Hematopoietic multipotent progenitor cell treated with erythropoietin and hydrocortisone succinate and interleukin-3 and kit ligand, for 4 days (in vitro differentiated cells): ENCODE measurements at regions not wholly inside any gene's neighbourhood (a gene's known extent, or its start where the extent isn't known, plus 50 kb on each side); places are given as distances from the start of the nearest gene placed in this dataset.
"Not testable (repeated sequence)": the region's sequence is repeated elsewhere in the genome, so short reads cannot be mapped to it uniquely, and the experiment has no call there.

ENCODE experiments used
- DNase-seq: peaks from one replicate; pipeline ENCODE4 v3.0.0-alpha.2; 2015

DNA sequence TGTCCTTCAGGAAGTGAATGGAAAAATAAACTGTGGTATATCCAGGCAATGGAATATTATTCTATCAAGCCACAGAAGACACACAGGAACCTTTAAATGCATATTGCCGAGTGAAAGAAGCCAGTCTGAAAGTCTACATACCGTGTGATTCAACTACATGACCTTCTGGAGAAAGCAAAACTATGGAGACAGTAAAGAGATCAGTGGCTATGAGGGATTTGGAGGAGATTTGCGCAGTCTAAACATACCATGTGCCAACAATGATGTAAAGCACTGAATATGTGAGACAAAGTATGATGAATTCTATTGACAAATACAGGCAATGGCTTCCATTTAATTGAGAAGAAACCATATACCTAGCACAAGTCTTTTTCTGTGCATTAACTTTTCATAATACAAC lies 518.3 kb upstream of the ZNF337 start:
- DNase-seq = no peak

DNA sequence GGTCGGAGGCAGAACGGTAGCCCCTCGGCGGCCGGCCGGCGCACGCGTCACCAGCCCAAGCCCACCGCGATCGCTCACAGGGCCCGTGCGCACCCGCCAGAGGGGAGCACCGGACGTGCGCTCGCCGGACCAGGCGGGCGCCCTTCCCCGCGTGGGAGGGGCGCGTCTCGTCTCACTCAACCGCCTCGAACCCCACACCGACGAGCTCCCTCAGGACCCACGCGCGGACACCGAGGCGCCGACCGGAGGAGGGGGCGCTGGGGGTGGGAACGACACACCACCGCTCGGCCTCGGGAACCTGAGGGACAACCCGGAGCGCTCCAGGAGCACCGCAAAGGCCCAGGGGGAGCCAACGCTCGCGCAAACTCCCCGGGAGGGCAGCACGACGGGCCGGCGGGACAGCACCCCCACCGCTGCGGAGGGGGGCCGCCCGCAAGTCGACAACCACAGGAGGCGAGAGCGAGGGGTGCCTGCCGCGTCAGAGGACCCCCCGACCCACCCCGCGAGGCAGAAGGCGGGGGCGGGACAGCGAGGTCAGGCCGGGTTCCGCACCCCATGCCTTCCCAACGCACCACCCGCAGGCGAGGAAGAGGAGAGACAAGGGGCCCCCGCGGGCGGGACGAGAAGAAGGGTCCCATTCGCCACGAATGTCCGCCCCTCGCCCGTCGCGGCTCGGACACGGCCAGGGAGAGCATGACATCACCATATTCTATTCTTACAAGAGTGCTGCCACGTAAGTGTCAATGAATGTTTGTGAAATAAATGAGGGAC lies 512.7 kb upstream of the ZNF337 start:
- no peak for DNase-seq

DNA sequence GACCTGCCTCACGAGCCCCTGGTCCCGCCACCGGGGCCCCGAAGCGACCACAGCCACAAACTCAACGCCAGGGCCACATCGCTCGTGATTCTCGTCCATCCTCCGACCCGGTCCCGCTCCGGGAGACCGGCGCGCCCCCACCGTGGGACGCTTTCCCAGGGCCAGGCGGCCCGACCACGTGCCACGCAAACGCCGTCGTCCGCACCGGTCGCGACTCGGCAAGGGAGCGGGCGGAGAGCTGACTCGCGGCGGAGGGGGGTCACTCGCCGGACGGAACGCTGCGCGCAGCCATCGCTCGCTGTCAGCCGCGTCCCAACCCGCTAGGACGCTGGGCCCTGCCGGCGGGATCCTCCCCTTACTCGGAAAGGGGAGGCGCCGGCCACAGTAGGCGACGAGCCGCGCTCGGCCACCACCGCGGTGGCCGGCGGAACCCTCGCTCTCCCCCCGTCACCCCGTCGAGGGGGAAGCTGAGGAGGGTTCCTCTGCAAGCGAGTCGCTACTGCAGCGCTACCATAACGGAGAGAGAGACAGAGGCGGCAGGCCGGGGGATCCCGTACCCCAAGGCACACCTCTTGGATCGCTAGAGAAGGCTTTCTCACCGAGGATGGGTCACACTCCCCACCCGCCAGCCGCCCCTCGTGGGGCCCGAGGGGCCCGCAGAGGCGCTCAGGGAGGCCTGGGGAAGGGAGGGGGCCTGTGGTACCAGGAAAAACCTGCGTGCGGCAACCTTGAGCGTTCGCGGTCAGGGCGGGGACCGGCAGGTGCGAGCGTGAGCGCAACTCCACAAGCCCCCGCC lies 511.8 kb upstream of the ZNF337 start:
- peak; percentile 3 for DNase-seq

DNA sequence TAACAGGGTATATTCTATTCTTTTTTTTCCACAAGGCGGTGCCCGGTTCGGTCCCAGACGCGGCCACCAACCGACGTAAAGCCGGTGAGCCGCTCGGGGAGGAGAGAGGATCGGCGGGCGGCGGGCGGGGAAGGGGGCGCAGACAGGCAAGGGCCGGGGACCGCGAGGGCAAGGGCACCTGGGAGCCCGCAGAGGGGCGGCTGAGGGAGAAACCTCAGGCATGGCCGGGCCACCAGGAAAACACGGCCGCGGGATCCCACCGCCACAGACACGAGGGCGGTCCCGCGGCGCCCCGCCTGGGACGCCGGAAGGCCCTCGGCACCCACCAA lies 511.3 kb upstream of the ZNF337 start:
- DNase-seq = not testable (repeated sequence)

DNA sequence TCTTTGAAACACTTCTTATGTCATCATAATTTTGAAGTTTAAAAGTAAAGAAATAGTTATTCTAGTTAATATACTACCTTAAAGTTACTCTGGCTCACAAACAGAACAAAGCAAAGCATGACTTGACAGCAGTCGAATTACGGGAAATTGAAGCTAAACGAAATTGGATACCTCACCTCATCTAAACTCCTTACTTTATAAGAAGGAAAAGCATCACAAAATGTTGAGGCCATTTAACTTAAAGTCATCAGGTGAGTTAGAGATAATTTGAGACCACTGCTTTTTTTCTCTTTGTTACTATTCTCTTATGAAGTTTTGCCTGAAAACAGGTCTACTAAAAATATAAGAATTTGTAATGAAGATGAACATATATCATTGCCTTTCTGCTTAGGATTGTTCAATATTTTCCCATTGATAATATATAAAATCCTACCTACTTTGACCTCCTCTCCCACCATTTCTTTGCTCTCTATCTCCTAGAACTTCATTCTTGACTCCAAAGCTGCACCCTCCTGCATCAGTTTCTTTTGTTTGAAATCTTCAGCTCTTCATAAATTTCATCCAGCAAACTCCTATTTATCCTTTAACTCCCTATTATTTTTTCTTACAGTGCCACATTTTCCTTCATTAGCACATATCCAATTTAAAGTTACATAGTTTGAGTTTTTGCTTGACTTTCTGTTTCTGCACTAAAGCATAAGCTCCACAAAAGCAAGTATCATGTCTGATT lies 510.7 kb upstream of the ZNF337 start:
- DNase-seq = no peak

DNA sequence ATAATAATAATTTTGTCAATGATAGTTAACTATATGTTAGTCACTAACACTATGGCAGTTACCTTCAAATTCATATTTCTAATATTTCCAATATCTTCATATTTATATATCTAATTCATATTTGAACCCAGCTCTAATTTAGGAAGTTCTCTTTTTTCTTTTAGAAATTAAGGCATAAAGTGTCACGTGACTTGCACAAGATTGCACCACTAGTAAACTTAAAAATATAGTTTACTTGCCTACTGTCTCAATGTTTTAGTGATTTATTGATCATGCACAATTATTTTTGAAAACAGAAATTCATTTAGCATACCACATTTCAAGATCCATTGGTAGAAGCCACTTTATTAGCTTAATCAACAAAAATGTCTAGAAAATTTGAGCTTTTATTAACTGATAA lies 508.7 kb upstream of the ZNF337 start:
- DNase-seq = no peak

DNA sequence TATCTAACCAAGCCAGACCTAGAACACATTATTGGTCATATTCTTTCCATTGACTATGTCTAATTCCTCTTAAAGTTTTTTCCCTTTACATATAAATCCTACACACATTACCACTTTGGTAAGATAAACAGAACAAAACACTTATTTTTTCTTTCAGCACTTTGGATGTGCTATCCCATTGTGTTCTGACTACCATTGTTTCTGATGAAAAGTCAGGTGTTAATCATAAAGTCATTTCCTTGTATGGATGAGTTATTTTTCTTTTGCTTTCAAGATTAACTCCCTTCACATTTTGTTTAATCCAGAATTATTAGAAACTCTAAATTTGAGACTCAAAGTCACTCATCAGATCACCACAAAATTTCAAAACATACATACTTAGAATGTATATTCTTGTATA lies 504.4 kb upstream of the ZNF337 start:
- not testable (repeated sequence) for DNase-seq

DNA sequence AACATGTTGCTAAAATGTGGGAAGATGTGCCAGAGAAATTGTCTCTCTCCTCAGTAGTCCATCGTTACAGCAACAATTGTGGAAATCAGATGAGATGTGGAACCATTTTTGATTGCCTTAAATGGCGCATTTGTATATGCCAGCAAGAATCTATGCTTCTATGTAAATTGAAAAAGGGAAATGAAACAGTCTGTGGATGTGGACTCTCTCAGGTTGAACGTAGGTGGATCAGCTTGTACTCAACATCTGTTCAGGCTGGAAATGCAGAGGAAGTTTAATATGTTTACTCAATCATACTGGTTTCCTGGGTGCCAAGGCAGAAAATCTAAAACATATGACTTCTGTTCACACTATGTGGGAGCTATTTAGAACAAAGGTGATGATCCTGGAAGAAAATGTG lies 490.7 kb upstream of the ZNF337 start:
- not testable (repeated sequence) for DNase-seq

DNA sequence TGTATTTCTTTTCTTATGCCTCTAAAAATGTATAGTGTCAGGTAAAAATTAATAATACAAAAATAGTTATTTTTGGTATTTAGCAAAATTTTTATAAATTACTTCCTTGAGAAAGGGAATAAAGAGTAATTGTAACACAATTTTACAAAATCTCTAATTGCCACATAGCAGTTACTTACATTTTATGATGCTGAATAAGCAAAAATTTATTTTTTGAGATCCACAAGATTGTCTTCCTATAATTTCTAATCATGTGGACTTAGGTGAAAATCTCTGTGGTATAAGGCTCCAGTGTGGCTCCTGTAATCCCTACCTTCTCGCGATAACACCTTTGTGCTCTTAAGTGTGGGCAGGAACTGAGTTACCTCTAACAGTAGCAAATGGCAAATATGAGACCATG lies 487.1 kb upstream of the ZNF337 start:
- DNase-seq = not testable (repeated sequence)

DNA sequence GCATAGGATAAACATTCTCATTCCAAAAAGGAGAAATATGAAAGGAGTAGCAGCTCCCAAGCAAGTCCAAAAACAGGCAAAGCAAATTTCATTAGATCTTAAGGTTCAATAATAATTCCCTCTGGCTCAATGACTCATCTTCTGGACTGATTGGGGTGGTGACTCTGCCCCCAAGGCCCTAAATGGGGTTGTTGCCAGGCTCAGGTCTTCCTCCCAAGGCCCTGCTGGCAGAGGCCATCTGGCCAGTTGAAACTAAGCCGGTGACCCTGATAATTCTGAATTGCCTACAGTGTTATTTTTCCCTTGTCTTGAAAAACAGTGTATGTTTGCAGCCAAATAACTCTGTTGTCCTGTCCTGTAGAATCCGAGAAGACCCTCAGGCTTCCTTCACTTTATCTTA lies 484.7 kb upstream of the ZNF337 start:
- not testable (repeated sequence) for DNase-seq

DNA sequence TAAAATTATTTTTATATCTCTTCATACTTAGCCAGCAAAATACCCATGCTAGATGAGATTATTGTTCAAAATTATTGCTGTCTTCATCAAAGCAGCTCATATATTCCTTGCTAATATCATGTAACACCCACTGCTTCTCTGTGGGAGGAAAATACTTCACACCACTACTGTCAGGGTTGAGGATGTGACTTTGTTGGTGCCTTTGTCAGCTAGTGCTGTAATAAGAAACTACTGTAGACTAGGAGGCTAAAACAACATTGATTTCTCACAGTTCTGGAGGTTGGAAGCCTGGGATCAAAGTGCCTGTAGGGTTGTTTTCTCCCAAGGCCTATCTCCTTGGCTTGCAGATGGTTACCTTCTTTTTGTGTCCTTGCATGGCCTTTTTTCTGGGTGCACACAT lies 475.2 kb upstream of the ZNF337 start:
- not testable (repeated sequence) for DNase-seq

DNA sequence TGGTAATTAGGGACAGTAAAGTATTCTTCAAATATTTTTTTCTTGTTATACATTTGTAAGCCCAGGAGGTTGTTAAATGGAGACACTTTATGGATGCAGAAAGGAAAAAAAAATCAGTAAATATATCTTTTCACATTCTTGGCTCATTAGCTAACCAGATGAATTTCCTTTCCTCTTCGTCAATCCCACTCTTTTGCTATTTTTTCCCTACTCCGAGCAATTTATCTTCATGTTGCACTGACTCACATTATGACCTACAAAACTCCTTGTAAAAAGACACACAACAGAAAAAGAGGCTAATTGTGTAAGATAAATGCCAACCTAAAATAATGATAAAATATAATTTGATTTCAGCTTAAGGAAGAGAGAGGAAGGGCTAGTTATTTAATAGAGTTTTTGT lies 472.9 kb upstream of the ZNF337 start:
- DNase-seq = no peak

DNA sequence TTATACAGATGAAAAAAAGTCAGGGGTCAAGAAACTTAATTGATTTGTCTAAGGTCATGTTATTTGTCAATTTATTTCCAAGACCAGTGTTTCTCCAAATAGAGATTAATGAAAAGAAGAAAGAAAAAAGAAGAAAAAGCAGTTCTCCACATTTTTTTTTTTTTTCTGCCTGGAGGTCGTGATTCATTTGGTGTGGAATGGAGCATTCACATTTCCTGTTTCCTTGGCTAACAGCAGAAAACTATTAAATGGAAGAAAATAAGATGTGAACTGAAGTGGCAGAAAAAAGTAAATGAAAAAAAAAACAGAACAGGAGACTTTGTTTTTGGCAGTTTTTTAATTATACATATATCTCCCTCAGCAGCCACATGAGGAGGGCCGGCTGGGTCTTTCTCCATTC lies 470.8 kb upstream of the ZNF337 start:
- DNase-seq = no peak

DNA sequence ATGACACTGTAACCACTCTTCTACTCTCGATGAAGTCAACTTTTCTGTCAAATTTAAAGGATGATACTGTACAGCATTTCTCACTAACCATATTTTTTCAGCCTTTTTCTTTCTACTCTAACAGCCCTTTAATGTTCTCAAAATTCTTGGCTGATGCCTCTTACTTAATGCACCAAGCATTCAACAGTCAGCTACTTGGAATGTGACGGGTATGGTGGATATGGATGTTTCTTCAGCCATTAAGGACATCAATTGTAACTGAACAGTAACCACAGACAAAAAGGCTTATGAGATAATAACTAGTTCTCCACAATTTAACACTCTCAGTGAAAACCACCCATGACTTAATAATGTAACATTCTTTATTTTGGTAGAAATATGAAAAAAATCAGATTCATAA lies 467.2 kb upstream of the ZNF337 start:
- no peak for DNase-seq

DNA sequence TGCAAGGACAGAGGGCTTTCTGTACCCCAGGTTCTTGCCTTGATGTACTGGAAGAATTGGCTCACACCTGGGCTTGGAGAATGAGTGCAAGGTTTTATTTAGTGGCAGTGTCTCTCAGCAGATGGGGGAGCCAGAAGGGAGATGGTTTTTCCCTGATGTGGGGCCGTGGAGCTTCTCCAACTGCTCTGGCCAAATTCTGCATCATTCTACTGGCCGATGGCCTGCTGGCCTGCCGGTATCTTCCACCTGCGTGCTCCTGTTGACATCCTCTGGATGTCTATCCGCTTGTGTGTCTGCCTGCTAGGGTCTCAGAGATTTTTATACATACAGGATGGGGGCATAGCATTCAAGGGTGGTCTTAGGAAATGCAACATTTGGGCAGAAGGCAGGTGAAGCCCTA lies 466.5 kb upstream of the ZNF337 start:
- not testable (repeated sequence) for DNase-seq

DNA sequence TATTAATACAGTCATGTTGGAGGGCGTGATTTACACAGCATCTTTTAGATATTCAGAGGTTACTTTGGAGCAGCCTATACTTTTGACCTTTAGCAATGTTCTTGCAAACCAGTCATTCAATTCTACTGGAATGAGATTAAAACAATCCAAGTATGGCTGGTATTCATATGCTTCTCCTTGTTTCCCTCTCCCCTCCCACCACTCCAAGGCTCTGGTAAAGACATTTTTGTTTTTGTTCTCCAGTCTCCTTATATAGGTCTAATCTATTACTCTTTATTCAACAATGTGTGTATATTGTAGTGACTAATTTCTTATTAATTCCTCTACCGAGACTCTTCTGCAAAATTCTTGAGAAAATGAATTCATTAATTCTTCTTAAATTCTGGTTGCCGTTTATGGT lies 465.1 kb upstream of the ZNF337 start:
- DNase-seq = not testable (repeated sequence)

DNA sequence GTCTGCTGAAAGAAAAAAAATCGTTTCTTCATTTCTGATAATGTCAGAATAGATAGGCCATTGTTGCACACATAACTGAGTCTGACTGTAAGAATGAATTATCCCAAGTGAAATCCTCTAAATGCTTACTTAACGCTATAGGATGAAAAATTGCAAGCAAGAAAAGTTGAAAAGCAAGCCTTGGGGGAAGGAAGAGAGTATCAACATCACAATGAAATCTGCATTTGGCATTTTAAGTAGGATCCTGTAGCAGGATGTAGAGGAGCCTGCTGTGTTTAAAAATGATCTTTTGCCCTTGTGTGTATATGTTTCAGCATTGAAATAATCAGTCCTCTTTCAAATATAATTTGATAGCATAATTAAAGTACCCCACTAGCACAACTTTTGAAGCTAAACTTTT lies 464.3 kb upstream of the ZNF337 start:
- DNase-seq = not testable (repeated sequence)

DNA sequence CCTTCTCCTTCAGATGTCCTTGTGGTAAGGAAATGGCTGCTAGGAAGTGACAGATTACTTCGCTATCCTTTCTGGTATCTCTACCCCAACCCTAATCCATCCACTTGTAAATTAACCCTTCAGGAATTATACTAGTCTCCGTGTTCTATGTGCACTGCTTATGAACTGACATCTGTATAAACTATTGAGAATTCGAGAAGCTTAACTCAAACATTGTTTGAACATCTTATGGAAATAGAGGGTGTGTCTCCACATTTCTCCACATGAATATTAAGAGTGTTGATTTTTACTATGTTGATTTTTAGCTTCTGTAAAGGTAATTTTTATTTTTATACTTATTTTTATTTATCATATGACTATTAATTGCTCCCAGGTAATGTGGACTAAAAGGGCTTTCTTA lies 457.6 kb upstream of the ZNF337 start:
- no peak for DNase-seq

DNA sequence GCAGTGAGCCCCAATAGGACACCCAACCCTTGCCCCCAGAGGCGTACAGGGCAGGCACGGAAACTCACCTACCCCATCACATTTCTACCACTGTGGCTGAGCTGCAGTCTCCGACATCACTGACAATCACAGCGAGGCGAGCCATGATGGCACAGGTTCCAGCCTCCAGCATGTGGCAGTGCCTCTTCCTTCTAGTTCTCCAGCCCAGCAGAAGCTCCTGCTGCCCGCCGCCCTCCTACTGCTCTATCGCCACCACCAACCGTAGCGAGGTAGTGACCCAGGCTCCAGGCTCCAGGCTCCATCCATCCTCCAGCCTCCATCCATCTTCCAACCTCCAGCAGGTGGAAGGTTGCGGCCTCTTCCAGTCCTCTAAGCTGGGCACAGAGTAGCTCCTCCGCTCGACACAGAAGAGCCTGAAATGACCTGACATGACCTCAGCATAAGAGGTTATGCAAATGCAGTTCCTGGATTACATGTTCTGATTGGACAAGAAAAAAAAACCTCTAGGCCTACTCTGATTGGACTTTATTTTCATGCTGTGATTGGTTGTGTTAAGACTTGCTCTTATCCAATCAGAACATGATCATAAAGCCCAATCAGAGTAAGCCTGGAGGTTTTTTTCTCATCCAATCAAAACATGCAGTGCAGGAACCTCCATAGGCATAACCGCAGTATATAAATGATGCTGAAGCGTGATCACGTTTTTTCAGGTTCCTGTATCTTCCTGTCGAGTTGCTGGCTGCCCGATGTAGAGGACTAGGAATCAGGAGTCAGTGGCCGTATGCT lies 438.9 kb upstream of the ZNF337 start:
- no peak for DNase-seq

DNA sequence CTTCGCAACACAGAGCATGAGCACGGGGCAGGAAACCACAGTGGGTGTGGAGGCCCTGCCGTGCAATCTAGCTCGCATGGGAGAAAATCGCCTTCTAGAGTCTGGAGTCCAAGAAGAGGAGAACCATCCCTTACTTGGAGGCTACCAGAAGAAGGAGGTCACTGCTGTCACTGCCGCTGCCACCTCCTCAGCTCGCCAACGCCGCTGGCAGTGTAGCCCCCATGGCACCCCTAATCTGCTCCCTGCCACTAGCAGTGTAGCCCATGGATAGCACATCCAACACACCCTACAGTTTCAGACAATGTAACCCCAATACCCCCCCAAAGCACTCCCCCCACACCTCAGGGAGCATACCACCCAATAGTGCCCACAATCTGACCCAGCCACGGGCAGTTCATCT lies 438.0 kb upstream of the ZNF337 start:
- DNase-seq = no peak

DNA sequence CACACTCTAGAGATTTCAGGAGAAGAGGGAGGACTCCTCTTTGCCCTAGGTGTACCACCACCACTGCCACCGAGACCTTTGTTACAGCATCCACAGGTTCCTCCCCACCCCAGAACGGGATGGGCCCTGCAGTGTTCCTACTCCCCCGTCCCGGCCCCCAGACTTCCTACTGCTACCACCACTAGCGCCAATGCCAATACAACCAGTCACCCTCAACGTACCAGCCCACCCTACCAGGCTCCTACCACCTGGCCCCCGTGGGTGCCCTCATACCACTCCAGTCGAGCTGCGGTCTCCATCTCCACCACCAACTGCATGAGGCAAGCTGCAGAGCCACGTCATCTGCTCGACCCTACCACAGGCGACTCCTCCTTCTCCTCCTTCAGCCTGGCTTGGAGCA lies 437.1 kb upstream of the ZNF337 start:
- not testable (repeated sequence) for DNase-seq

DNA sequence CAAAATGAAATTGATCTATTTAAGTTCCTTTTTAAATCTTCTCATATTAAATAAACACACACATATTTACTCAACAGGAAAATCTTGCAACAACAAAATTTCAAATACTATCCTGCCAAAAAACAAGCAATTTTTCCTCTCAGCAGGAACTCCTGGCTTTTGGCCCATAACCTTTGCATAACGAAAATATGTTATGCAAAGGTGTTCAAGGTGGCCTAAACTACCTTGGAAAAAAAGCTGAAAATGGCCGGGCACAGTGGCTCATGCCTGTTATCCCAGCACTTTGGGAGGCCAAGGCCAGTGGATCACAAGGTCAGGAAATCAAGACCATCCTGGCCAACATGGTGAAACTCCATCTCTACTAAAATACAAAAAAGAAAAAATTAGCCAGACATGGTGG lies 424.3 kb upstream of the ZNF337 start:
- DNase-seq = not testable (repeated sequence)

DNA sequence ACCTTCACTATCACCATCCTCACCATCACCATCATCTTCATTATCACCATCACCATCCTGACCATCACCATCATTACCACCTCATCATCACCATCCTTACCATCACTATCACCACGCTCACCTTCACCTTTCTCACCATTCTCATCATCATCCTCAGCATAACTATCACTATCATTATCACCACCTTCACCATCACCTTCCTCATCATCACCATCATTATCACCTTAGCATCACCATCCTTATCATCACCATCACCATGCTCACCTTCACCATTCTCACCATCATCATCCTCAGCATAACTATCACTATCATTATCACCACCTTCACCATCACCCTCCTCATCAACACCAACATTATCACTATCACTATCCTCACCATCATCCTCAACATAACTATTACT lies 397.8 kb upstream of the ZNF337 start:
- DNase-seq = not testable (repeated sequence)
